ELR (cell line): ENCODE measurements at regions not wholly inside any gene's neighbourhood (a gene's known extent, or its start where the extent isn't known, plus 50 kb on each side); places are given as distances from the start of the nearest gene placed in this dataset.

Source experiments
- DNase-seq: peaks from one replicate; pipeline ENCODE4 v3.0.0-alpha.2; 2015; ENCODE audit warnings: low read depth

- no peak for DNase-seq
Measured at GRCh38 chr12:105805730-105806399, 332.9 kb downstream of the NUAK1 start.

- DNase-seq = no peak
Measured at GRCh38 chr12:105806400-105806770, 332.4 kb downstream of the NUAK1 start.

GRCh38 chr12:105812366-105812765, 326.4 kb downstream of the NUAK1 start:
- DNase-seq = no peak

- no peak for DNase-seq
Measured at GRCh38 chr12:105813201-105813600, 325.6 kb downstream of the NUAK1 start.

- DNase-seq = no peak
Measured at GRCh38 chr12:105814283-105814682, 324.5 kb downstream of the NUAK1 start.

GRCh38 chr12:105819549-105819948, 319.2 kb downstream of the NUAK1 start:
- DNase-seq = no peak

GRCh38 chr12:105820429-105821125, 318.2 kb downstream of the NUAK1 start:
- no peak for DNase-seq

- no peak for DNase-seq
Measured at GRCh38 chr12:105822131-105823105, 316.3 kb downstream of the NUAK1 start.

- DNase-seq = no peak
Measured at GRCh38 chr12:105823810-105824209, 314.9 kb downstream of the NUAK1 start.

GRCh38 chr12:105825141-105825540, 313.6 kb downstream of the NUAK1 start:
- DNase-seq = no peak

- DNase-seq = no peak
Measured at GRCh38 chr12:105831372-105831771, 307.4 kb downstream of the NUAK1 start.

- no peak for DNase-seq
Measured at GRCh38 chr12:105832021-105832420, 306.7 kb downstream of the NUAK1 start.

- DNase-seq = no peak
Measured at GRCh38 chr12:105832806-105833205, 305.9 kb downstream of the NUAK1 start.

- no peak for DNase-seq
Measured at GRCh38 chr12:105834496-105834895, 304.3 kb downstream of the NUAK1 start.

- DNase-seq = no peak
Measured at GRCh38 chr12:105835580-105836241, 303.0 kb downstream of the NUAK1 start.

GRCh38 chr12:105836242-105836622, 302.5 kb downstream of the NUAK1 start:
- DNase-seq = no peak

- DNase-seq = no peak
Measured at GRCh38 chr12:105839629-105840127, 299.1 kb downstream of the NUAK1 start.

- DNase-seq = no peak
Measured at GRCh38 chr12:105840384-105840783, 298.4 kb downstream of the NUAK1 start.

- no peak for DNase-seq
Measured at GRCh38 chr12:105841840-105842239, 296.9 kb downstream of the NUAK1 start.

GRCh38 chr12:105843561-105843960, 295.2 kb downstream of the NUAK1 start:
- DNase-seq = no peak

GRCh38 chr12:105843986-105844760, 294.6 kb downstream of the NUAK1 start:
- DNase-seq = no peak
